Smooth muscle cell (in vitro differentiated cells): ENCODE measurements at regions not wholly inside any gene's neighbourhood (a gene's known extent, or its start where the extent isn't known, plus 50 kb on each side); places are given as distances from the start of the nearest gene placed in this dataset.

Experiments used
- DNase-seq: peaks from one replicate; lab custom pipeline; 2025; ENCODE audit not compliant: unreplicated experiment; lab: John Stamatoyannopoulos, UW
- H2AFZ ChIP-seq: fragments of 200-600 bp; sonication (generic); 2 replicates; pipeline ENCODE4 v1.6.0; 2016; ENCODE audit warnings: antibody characterized with exemption, low read depth, mild to moderate bottlenecking
- H3F3A ChIP-seq: fragments of 200-600 bp; sonication (generic); 2 replicates; pipeline ENCODE4 v1.6.0; 2017; ENCODE audit warnings: antibody characterized with exemption, low read depth
- H3K27ac ChIP-seq: fragments of 200-600 bp; sonication (generic); 2 replicates; pipeline ENCODE4 v1.5.1; 2016; ENCODE audit warnings: low read depth, mild to moderate bottlenecking
- H3K27me3 ChIP-seq: fragments of 200-600 bp; sonication (generic); 2 replicates; pipeline ENCODE4 v1.6.1; 2016; ENCODE audit warnings: low read depth, mild to moderate bottlenecking
- H3K36me3 ChIP-seq: fragments of 200-600 bp; sonication (generic); 2 replicates; pipeline ENCODE4 v1.5.1; 2016; ENCODE audit warnings: low read depth
- H3K4me1 ChIP-seq: fragments of 200-600 bp; sonication (generic); 2 replicates; pipeline ENCODE4 v1.5.1; 2016; ENCODE audit warnings: low read depth
- H3K4me2 ChIP-seq: fragments of 200-600 bp; sonication (generic); 2 replicates; pipeline ENCODE4 v1.6.0; 2016; ENCODE audit warnings: mild to moderate bottlenecking
- H3K4me3 ChIP-seq: fragments of 200-600 bp; sonication (generic); 2 replicates; pipeline ENCODE4 v1.5.1; 2016; ENCODE audit warnings: mild to moderate bottlenecking
- H3K79me2 ChIP-seq: fragments of 200-600 bp; sonication (generic); 2 replicates; pipeline ENCODE4 v1.6.0; 2016; ENCODE audit warnings: low read depth, mild to moderate bottlenecking
- H3K9ac ChIP-seq: fragments of 200-600 bp; sonication (generic); 2 replicates; pipeline ENCODE4 v1.6.0; 2016; ENCODE audit warnings: low read depth
- H3K9me3 ChIP-seq: fragments of 200-600 bp; sonication (generic); replicated peaks from 2 replicates; pipeline ENCODE4 v1.5.1; 2016; ENCODE audit warnings: low read depth
- H4K20me1 ChIP-seq: fragments of 200-600 bp; sonication (generic); 2 replicates; pipeline ENCODE4 v1.6.0; 2016; ENCODE audit warnings: low read depth
- WGBS: methylation state at CpG from one replicate; pipeline ENCODE4 v1.1.7; 2016; ENCODE audit warnings: low lambda C conversion rate; 5-methylcytosine and 5-hydroxymethylcytosine counted together
- TF ChIP-seq, protein P1 (sequence below): fragments of 200-600 bp; sonication (generic); IDR thresholded peaks from 2 replicates; pipeline ENCODE4 v1.5.1; 2017; ENCODE audit warnings: borderline replicate concordance, mild to moderate bottlenecking, antibody characterized with exemption; ENCODE audit not compliant: insufficient read depth, poor library complexity, severe bottlenecking

DNA sequence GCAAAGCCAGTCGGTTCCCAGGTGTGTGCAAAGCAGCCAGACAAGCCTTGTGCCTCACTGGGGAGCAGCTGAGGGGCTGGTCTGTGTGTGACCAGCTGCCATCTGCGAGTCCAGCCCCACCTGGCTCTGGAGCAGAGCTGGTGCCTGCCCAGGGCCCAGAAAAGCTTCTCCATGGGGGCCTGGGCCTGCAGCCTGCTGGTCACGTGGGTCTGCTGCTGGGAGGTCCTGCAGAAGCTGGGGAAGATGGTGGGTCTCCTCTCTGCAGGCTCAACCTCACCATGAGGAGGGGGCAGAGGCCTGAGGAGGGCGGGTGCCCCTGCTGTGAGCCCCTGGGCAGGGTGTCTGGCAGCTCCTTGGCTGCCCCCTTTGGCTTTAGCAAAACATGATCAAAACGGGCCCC, 71.9 kb downstream of the ENGASE start:
- WGBS: 79% methylated on average over 5 of the region's 5 CpGs
- H3K27me3 ChIP-seq: no peaks in the 10 kb centered on the region
- TF ChIP-seq, protein P1, sequence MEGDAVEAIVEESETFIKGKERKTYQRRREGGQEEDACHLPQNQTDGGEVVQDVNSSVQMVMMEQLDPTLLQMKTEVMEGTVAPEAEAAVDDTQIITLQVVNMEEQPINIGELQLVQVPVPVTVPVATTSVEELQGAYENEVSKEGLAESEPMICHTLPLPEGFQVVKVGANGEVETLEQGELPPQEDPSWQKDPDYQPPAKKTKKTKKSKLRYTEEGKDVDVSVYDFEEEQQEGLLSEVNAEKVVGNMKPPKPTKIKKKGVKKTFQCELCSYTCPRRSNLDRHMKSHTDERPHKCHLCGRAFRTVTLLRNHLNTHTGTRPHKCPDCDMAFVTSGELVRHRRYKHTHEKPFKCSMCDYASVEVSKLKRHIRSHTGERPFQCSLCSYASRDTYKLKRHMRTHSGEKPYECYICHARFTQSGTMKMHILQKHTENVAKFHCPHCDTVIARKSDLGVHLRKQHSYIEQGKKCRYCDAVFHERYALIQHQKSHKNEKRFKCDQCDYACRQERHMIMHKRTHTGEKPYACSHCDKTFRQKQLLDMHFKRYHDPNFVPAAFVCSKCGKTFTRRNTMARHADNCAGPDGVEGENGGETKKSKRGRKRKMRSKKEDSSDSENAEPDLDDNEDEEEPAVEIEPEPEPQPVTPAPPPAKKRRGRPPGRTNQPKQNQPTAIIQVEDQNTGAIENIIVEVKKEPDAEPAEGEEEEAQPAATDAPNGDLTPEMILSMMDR: no peak
- no peaks in the 10 kb centered on the region for H4K20me1 ChIP-seq
- H3K79me2 ChIP-seq: no peaks in the 10 kb centered on the region
- no peak overlapping the region for H3K4me2 ChIP-seq
- H3K36me3 ChIP-seq: no peaks in the 10 kb centered on the region
- no peak overlapping the region for H3K27ac ChIP-seq
- no peaks in the 10 kb centered on the region for H3F3A ChIP-seq
- H3K4me3 ChIP-seq: no peak overlapping the region
- no peaks in the 10 kb centered on the region for H3K9me3 ChIP-seq
- DNase-seq: no peak
- no peak overlapping the region for H3K9ac ChIP-seq
- no peak overlapping the region for H2AFZ ChIP-seq
- no peaks in the 10 kb centered on the region for H3K4me1 ChIP-seq

- H3F3A ChIP-seq: no peaks in the 10 kb centered on the region
- WGBS: 95% methylated on average over 18 of the region's 18 CpGs
- H3K9me3 ChIP-seq: no peaks in the 10 kb centered on the region
Observed at GRCh38 chr17:79145548-79145947, 70.9 kb downstream of the ENGASE start.

DNA sequence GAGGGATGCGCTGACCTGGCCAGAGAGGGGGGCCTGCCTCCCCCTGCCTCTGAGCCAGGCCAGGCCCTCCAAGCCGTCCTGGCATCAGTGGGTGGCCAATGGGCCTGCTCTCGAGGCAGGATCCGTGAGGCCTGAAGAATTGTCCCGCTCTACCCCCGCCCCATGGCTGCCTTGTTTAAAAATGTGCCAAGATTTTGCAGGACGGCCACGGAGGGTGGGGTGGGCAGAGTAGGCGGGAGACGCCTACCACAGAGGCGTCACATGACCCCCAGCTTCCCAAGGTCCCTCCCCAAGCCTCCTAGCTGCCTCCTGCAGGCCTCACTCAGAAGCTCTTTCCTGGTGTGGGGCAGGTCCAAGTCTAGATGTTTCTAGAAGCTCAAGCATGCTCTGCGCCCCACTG, 69.5 kb downstream of the ENGASE start:
- Histone ChIP-seq H3K4me1 (no peaks in the 10 kb centered on the region), H2AFZ (no peak overlapping the region), H3K36me3 (no peaks in the 10 kb centered on the region), H3F3A (no peaks in the 10 kb centered on the region), H3K4me2 (no peak overlapping the region), H4K20me1 (no peaks in the 10 kb centered on the region), H3K9me3 (no peaks in the 10 kb centered on the region), H3K79me2 (no peaks in the 10 kb centered on the region), H3K4me3 (no peak overlapping the region), H3K27me3 (no peaks in the 10 kb centered on the region), H3K9ac (no peak overlapping the region), H3K27ac (no peak overlapping the region)
- DNase-seq: no peak
- TF ChIP-seq, protein P1: no peak
- WGBS: 82% methylated on average over 12 of the region's 12 CpGs

More at GRCh38 chr17:79145548-79145947, 70.9 kb downstream of the ENGASE start:
- TF ChIP-seq, protein P1: no peak
- Histone ChIP-seq H3K36me3 (no peaks in the 10 kb centered on the region), H3K4me2 (no peak overlapping the region), H3K4me1 (no peaks in the 10 kb centered on the region), H3K9ac (no peak overlapping the region), H4K20me1 (no peaks in the 10 kb centered on the region), H2AFZ (no peak overlapping the region), H3K27me3 (no peaks in the 10 kb centered on the region), H3K4me3 (no peak overlapping the region), H3K27ac (no peak overlapping the region), H3K79me2 (no peaks in the 10 kb centered on the region)
- DNase-seq: no peak

DNA sequence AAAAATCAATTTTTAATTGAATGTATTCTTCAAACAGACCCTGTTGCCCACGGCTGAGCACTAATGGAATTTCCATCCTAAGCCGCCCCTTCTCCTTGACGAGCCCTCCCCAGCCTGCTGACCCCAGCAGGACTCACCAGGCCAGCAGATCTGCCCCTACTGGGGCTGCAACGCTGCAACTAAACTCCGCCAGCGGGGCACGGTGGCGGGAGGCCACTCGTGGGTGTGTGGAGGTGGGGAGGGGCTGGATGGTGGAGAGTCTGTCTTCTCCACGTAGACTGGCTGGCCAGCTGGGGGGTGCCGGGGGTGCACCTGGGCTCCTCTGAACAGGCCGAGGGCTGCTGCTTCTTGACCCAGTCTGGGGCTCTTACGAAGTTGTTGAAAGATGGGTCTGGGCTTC, 67.8 kb downstream of the ENGASE start:
- Histone ChIP-seq H3K79me2 (no peaks in the 10 kb centered on the region), H3K4me1 (no peaks in the 10 kb centered on the region), H3K4me2 (no peak overlapping the region), H3K4me3 (no peak overlapping the region), H4K20me1 (no peaks in the 10 kb centered on the region), H3K27me3 (no peaks in the 10 kb centered on the region), H3K9me3 (no peaks in the 10 kb centered on the region), H2AFZ (no peak overlapping the region), H3K9ac (no peak overlapping the region), H3F3A (no peaks in the 10 kb centered on the region), H3K27ac (no peak overlapping the region), H3K36me3 (no peaks in the 10 kb centered on the region)
- DNase-seq: no peak
- WGBS: 91% methylated on average over 10 of the region's 13 CpGs
- TF ChIP-seq, protein P1: no peak
